ENCODE measurements at regions not wholly inside any gene's neighbourhood (a gene's known extent, or its start where the extent isn't known, plus 50 kb on each side); places are given as distances from the start of the nearest gene placed in this dataset.

DNA sequence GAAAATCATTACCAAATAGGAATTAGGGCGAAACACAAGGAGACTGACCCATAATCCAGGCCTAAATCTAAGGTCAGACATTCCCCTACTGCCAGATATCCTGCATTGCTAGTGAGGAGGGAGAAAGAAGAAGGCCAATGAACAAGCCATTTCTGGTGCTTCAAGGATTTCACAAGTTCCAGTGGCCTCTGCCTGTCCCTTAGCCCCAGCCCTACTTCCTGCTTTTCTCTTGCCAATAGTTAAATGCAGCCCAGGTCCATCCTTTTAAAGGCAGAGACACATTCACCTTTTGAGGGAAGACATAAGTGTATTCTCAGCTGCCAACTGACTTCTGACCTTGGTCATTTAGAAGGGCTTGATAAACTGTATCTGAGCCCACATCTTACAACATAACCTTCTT is 135.8 kb downstream of the ZNF621 start:
- Histone ChIP-seq H4K20me1 (ENCODE audit: insufficient read depth) (no peaks in the 10 kb centered on the region), H3K4me3 (IDR thresholded peaks at IDR 0.05; ENCODE audit: insufficient read depth, low read depth, low read length) (no peak overlapping the region), H3K27me3 (ENCODE audit: insufficient read depth, low read depth) (no peaks in the 10 kb centered on the region), H3K9ac (no peak overlapping the region), H3K36me3 (ENCODE audit: insufficient read depth) (no peaks in the 10 kb centered on the region), H3K4me1 (ENCODE audit: low read depth, poor library complexity, severe bottlenecking) (no peaks in the 10 kb centered on the region), H3K27ac (no peak overlapping the region), H3K4me2 (no peak overlapping the region), H3K79me2 (ENCODE audit: insufficient read depth, low read depth) (no peaks in the 10 kb centered on the region), H2AFZ (ENCODE audit: low read depth) (no peak overlapping the region)
- TF ChIP-seq, protein P1, sequence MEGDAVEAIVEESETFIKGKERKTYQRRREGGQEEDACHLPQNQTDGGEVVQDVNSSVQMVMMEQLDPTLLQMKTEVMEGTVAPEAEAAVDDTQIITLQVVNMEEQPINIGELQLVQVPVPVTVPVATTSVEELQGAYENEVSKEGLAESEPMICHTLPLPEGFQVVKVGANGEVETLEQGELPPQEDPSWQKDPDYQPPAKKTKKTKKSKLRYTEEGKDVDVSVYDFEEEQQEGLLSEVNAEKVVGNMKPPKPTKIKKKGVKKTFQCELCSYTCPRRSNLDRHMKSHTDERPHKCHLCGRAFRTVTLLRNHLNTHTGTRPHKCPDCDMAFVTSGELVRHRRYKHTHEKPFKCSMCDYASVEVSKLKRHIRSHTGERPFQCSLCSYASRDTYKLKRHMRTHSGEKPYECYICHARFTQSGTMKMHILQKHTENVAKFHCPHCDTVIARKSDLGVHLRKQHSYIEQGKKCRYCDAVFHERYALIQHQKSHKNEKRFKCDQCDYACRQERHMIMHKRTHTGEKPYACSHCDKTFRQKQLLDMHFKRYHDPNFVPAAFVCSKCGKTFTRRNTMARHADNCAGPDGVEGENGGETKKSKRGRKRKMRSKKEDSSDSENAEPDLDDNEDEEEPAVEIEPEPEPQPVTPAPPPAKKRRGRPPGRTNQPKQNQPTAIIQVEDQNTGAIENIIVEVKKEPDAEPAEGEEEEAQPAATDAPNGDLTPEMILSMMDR (conservative IDR thresholded peaks at IDR 0.05; ENCODE audit: low read depth, low read length) = no peak

DNA sequence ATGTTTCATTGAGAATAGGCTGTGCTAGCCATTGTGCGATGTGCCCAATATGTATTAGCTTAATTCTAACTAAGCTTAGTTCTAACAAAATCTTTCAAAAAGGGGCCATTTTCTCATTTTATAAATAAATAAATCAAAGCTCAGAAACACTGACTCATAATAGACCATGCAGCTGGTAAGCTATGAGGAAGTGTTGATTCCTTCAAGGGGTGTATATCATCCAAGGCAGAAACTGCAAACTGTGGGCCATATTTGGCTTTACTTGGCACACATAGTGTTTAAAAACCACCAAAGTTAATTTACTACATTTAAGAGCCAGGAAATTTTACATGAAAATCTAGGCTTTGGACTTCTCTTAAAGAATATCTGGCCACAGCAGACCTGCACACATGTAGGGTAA is 136.5 kb downstream of the ZNF621 start:
- no peak overlapping the region for H3K27ac ChIP-seq
- H4K20me1 ChIP-seq (ENCODE audit: insufficient read depth) = no peaks in the 10 kb centered on the region
- no peaks in the 10 kb centered on the region for H3K4me1 ChIP-seq (ENCODE audit: low read depth, poor library complexity, severe bottlenecking)
- no peaks in the 10 kb centered on the region for H3K27me3 ChIP-seq (ENCODE audit: insufficient read depth, low read depth)
- no peak overlapping the region for H3K4me2 ChIP-seq
- H2AFZ ChIP-seq (ENCODE audit: low read depth) = no peak overlapping the region
- H3K4me3 ChIP-seq (IDR thresholded peaks at IDR 0.05; ENCODE audit: insufficient read depth, low read depth, low read length) = no peak overlapping the region
- TF ChIP-seq, protein P1 (conservative IDR thresholded peaks at IDR 0.05; ENCODE audit: low read depth, low read length) = no peak
- H3K9ac ChIP-seq = no peak overlapping the region
- H3K79me2 ChIP-seq (ENCODE audit: insufficient read depth, low read depth) = no peaks in the 10 kb centered on the region
- H3K36me3 ChIP-seq (ENCODE audit: insufficient read depth) = no peaks in the 10 kb centered on the region

DNA sequence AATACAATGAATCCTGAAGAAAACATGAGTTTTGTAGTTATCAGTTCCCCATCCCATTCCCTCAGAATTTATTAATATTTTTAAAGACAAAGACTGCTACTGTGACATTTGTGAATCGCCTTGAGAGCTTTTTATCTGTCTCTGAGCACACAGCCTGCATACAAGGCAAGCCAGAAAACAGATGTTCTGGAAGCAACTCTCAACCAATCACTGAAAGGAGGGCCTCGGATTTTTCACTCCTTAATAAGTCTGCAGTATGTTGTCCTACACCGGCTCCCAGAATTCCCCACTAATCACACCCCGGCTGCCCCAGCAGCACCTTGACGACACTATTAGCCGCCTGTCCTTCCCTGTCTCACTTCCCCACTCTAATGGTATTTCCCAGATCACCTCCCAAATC is 138.5 kb downstream of the ZNF621 start:
- H3K4me2 ChIP-seq = no peak overlapping the region
- H3K36me3 ChIP-seq (ENCODE audit: insufficient read depth) = no peaks in the 10 kb centered on the region
- TF ChIP-seq, protein P1 (conservative IDR thresholded peaks at IDR 0.05; ENCODE audit: low read depth, low read length) = no peak
- no peaks in the 10 kb centered on the region for H3K79me2 ChIP-seq (ENCODE audit: insufficient read depth, low read depth)
- H2AFZ ChIP-seq (ENCODE audit: low read depth) = no peak overlapping the region
- no peak overlapping the region for H3K9ac ChIP-seq
- no peak overlapping the region for H3K4me3 ChIP-seq (IDR thresholded peaks at IDR 0.05; ENCODE audit: insufficient read depth, low read depth, low read length)
- no peaks in the 10 kb centered on the region for H3K27me3 ChIP-seq (ENCODE audit: insufficient read depth, low read depth)
- H3K27ac ChIP-seq = no peak overlapping the region
- no peaks in the 10 kb centered on the region for H4K20me1 ChIP-seq (ENCODE audit: insufficient read depth)
- no peaks in the 10 kb centered on the region for H3K4me1 ChIP-seq (ENCODE audit: low read depth, poor library complexity, severe bottlenecking)

DNA sequence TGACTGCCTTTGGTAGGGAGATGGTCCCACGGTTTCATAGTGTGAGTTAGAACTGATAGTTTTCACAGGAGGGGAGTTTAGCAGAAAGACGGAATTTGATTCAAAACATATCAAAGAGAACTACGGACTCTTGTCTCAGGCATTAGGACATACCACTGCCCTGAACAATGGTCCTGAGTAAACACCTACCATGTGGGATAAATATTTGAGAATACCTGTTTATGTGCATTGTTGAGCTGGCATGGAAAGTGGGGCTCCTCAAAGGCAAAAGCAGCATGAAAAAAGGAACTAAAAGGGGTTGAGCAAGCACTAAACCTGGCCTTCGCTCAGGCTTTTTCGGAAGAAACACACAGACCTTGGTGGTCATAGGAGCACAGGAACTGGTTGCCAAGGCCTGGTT is 144.4 kb downstream of the ZNF621 start:
- Histone ChIP-seq H3K27ac (no peak overlapping the region), H2AFZ (ENCODE audit: low read depth) (no peak overlapping the region), H4K20me1 (ENCODE audit: insufficient read depth) (no peaks in the 10 kb centered on the region), H3K4me1 (ENCODE audit: low read depth, poor library complexity, severe bottlenecking) (no peaks in the 10 kb centered on the region), H3K79me2 (ENCODE audit: insufficient read depth, low read depth) (no peaks in the 10 kb centered on the region), H3K4me3 (IDR thresholded peaks at IDR 0.05; ENCODE audit: insufficient read depth, low read depth, low read length) (no peak overlapping the region), H3K4me2 (no peak overlapping the region), H3K27me3 (ENCODE audit: insufficient read depth, low read depth) (no peaks in the 10 kb centered on the region), H3K36me3 (ENCODE audit: insufficient read depth) (no peaks in the 10 kb centered on the region), H3K9ac (no peak overlapping the region)
- TF ChIP-seq, protein P1 (conservative IDR thresholded peaks at IDR 0.05; ENCODE audit: low read depth, low read length) = no peak

DNA sequence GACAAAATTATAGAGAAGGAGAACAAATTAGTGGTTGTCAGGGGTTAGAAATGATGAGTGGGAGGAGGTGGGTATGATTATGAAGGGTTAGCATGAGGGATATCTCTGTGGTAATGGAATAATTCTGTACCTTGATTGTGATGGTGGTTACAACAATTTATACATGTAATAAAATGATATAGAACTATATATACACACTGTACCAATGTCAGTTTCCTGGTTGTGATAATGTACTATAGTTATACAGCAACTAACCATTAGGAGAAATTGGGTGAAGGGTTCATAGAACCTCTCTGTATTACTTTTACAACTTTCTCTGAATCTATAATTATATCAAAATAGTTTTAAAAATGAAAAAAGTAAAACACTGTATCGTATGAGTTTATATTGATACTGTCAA is 148.1 kb downstream of the ZNF621 start:
- Histone ChIP-seq H3K4me3 (IDR thresholded peaks at IDR 0.05; ENCODE audit: insufficient read depth, low read depth, low read length) (no peak overlapping the region), H3K27me3 (ENCODE audit: insufficient read depth, low read depth) (no peaks in the 10 kb centered on the region), H3K27ac (no peak overlapping the region), H4K20me1 (ENCODE audit: insufficient read depth) (no peaks in the 10 kb centered on the region), H3K4me2 (no peak overlapping the region), H3K9ac (no peak overlapping the region), H3K36me3 (ENCODE audit: insufficient read depth) (no peaks in the 10 kb centered on the region), H3K4me1 (ENCODE audit: low read depth, poor library complexity, severe bottlenecking) (no peaks in the 10 kb centered on the region), H3K79me2 (ENCODE audit: insufficient read depth, low read depth) (no peaks in the 10 kb centered on the region), H2AFZ (ENCODE audit: low read depth) (no peak overlapping the region)
- TF ChIP-seq, protein P1 (conservative IDR thresholded peaks at IDR 0.05; ENCODE audit: low read depth, low read length) = no peak

Measured in KMS-11 (cell line).